HG02623 (cell line): ENCODE measurements at regions not wholly inside any gene's neighbourhood (a gene's known extent, or its start where the extent isn't known, plus 50 kb on each side); places are given as distances from the start of the nearest gene placed in this dataset.

Experiments
- ATAC-seq: cut with Tn5 transposase; IDR thresholded peaks from one replicate; pipeline ENCODE4 v1.9.1; 2021; ENCODE audit warnings: moderate library complexity; ENCODE audit not compliant: unreplicated experiment

DNA sequence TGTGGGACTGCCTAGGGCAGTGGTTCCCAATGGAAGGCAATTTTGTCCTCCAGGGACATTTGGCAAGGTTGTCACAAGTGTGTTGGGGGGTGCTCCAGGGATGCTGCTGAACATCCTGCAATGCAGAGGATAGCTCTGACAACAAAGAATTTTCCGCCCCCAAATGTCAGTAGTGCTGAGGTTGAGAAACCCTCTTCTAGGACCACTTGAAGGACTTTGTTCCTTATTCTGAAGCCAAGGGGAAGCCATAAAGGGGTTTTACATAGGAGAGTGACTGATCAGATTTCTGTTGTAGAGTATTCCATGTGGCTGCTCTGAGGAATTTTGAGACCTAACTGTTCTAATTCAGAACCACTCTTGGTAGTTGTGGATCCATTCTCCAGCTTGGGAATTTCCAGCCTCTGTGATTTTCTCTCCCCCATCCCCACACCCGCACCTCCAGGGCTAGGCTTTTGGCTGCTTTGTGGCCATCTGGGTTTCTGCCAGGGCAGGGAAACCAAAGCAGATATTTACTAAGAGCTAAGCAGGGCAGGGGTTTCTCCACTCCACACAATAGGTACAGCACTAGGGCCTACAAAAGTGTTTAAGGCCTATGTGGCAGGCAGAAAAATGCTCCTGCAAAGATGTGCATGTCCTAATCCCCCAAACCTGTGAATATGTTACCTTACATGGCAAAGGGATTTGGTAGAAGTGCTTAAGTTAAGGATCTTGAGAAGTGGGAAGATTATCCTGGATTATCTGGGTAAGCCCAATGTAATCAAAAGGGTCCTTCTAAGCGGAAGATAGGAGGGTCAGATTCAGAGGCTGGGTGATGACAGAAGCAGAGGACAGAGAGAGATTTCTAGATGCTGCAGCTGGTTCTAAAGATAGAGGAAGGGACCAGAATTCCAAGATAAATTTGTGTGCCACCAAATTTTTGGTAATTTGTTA, 135.4 kb downstream of the TMEM17 start:
- ATAC-seq = no peak

DNA sequence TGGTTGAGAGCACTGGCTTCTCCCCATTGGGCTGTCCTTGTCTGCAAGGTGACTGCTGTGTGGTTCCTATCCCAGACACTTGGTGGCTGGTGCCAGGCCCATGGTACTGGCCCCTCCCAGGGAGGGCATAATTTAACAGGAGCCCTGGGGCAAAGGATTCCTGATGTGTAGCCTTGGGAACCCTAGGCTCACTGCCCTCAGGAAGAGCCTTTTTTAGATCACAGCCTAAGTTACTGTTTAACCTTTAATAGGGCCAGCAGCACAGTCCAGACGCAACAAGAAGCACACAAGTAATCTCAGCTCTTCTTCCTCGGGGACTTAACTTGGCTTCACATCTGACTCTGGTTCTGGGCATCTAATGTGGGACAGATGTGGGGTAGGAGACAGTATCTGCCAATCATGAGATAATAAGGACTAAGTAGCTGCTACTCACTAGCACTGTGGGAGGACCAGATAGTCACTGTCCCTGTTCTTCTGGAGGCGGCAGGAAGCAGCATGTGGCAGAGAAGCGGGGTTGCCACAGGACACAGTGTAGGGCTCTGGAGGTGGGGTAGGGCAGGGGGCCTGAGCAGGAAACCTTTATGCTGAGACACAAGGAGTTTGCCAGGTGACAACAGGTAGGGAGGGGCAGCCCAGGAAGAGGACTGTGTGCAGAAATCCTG, 136.3 kb downstream of the TMEM17 start:
- ATAC-seq = no peak

DNA sequence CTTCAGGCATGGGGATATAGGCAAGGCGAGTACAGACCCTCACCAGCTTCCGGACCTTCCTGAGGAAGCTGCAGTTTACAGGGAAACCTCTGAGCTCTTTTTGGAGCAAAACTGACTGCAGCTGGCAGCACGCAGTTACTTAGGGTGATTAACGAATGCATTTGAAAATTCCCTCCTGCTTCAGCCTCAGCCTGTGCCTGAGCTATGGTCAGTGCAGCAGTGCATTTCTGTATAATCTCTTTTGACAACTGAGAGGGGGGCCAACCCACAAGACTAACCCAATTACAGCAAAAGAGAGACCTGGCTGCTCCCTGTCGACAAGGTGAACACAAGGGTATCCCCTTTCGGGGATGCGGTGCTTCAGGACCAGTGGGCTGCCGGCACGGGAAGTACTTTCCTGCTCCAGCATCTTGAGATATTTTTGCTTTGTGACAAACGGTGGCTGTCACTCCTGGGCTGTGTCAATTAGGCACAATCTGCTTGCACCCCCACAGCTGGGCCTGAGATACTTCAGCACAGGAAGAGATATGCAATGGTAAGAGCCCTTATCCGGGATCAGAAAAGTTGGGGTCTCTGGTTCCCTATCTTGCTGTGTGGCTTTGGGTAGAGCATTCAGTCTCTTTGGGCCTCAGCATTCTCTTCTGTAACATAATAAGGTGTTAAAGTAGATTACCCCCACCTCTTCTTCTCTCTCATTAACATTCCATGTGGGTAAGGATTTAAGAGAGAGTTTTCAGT, 141.0 kb downstream of the TMEM17 start:
- no peak for ATAC-seq

DNA sequence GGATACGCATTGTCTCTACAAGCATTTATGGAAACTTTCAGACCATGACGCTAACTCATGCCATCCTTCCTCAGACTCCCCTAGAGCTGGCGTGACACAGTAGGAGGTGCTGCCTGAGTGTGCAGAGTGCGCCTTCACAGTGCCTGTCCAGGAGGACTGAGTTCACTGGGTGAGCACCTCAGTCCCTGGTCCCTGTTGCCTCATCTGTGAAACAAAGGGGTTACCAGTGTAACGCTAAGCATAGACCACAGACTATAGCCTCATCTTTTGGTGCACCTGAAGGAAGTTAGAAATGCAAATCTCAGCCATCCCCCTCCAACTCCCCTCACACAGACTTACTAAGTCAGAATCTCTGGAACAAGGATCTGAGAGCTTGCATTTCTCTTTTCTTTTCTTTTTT, 142.8 kb downstream of the TMEM17 start:
- peak; percentile 75 for ATAC-seq

DNA sequence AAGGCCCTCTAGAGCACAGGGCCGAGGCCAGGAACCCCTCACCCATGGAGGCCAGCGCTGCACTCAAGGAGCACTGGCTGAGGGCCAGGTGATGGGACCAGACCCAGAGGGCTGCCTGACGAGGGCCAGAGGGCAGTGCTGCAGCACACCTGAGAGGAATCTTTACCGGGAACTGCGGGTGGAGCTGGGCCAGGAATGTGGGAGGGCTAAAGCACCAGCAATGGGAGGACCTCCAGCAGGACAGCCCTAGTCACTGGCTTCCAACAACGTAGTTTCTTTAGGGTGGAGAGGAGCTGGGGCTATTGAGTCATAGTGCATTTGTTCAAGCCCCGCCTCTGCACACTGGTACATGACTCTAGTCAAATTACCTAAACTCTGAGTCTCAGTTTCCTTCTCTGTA, 143.4 kb downstream of the TMEM17 start:
- no peak for ATAC-seq

DNA sequence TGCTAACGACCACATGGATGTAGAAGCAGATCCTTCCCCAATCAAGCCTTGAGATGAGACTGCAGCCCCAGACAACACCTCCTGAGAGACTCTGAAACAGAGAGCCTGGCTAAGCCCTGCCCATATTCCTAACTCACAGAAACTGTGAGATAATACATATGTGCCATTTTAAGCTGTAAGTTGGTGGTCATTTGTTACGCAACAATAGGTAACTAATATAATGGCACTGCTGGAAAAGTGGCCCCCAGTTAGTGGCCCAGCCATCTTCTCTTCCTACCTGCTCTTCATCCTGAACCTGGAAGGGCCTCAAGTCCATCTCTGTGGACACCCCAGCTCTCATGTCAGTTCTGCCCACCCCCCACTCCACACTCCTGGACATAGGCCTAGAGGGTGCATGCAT, 144.0 kb downstream of the TMEM17 start:
- no peak for ATAC-seq

DNA sequence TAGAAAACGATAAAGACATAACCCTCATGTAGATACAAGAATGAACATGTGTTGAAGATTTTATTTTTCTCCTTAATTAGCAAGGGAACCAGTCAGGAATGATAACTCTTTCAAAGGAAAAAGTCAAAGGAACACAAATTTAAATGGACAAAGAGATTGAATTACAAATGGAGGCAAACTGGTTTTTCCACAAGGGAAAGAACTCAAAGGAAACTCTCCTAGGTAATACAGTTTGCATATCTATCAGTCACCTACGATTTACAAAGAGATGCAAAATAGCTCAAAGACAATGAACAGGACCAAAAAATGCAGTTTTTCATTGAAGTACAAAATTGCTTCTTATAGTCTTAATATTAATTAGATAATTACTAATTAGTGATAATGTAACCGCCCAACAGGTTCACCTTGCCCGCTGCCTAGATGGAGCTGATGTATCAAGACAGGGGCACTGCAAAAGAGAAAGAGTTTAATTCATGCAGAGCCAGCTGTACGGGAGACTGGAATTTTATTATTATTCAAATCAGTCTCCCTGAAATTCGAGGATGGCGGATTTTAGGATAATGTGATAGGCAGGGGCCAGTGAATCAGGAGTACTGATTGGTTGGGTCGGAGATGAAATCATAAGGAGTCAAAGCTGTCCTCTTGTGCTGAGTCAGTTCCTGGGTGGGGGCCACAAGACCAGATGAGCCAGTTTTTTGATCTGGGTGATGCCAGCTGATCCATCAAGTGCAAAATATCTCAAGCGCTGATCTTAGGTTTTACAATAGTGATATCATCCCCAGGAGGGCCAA, 151.0 kb downstream of the TMEM17 start:
- ATAC-seq = no peak

DNA sequence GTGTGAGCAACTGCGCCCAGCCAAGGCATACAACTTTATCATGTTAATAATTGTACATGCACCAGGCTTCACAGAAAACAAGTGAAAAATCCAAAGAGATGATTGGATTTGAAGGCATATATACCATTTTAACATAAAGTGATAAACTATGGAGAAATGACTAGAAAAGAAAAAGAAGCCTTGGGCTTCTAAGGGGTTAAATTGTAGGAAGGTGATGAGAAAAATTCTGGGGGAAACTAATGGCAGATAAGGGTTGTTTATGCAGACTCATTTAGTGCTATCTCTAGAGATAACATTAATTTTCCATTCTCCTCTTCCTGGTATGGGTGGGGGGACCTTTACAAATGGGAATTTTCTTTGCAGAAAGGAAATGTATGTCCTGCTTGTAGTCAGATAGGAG, 154.0 kb downstream of the TMEM17 start:
- no peak for ATAC-seq

DNA sequence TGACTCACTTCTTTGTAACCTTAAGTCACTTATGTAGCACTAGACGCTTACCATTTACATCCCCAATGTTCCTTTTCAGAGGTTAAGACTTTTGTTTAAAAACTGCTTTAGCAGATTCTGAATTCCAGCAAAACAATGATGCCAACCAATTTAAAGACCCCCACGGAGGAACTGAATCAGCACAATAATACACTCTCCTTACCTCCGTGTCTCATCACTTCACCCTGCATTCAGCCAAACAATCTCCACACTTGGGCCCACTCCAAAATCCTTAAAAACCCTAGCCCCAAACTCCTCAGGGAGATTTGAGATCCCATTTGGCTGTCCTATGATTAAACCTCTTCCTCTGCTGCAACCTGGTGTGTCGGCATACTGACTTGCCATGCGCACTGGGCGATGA, 153.9 kb downstream of the B3GNT2 start:
- no peak for ATAC-seq

DNA sequence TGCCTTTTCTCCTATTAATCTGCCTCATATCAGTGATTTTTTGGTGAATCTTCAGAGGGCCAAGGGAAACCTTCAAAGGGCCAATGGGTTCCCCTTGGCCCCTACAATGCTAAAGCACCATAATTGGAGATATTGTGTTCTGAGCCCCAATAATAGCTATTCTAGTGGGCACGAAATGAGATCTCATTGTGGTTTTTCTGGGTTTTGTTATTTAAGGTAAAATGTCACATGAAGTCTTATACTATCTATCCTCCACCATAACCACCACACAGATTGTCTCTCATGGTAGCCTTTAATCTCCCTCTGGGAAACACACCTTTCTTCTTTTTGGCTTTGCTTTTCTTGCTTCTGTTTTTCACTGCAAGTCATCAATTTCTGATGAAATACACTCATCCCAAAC, 152.8 kb downstream of the B3GNT2 start:
- no peak for ATAC-seq

DNA sequence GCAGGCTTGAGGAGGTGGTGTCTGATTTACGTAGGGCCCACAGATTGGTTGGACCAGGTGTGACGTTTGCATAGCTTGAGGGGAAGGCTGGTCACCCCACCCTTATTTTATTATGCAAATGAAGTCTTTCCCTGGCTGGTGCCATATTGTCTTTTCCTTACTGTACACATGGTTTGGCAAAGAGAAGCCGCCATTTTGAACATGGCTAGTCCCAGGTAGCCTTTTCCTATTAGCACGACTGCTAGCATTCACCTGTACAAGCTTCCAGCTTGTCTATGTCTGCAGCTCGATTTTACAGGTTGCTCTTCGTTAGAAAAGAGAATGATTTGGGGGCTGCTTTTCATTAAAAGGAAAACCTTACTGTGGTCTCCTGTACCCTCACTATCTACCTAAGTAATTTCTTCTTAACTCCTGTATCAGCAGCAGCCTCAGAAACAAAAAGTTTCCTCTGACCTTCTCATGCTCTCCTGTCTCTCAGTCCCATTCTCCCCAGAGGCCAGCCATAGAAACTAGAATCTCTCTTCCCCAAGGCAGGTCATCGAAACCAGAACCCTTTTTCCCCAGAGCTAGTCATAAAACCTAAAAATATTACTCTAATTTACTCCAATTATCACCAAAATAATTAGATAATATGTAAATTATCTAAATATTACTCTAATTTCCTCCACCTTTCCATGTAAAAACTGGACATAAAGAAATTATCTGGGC, 151.8 kb downstream of the B3GNT2 start:
- no peak for ATAC-seq

DNA sequence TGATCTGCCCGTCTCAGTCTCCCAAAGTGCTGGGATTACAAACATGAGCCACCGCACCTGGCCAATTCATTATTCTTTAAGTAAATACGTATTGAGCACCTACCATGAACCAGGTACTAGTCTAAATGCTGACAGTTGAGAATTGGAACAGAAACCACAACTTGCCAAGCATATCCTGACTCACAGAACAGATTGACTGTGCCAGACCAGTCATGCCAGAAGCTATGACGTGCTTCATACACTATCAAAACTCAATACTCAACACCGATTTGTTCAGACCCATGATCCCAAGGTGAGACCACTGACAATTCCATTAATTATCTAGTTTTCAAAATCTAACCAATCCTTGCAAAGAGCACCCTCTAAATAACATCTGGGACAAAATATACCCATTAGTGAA, 148.6 kb downstream of the B3GNT2 start:
- peak; percentile 68 for ATAC-seq

DNA sequence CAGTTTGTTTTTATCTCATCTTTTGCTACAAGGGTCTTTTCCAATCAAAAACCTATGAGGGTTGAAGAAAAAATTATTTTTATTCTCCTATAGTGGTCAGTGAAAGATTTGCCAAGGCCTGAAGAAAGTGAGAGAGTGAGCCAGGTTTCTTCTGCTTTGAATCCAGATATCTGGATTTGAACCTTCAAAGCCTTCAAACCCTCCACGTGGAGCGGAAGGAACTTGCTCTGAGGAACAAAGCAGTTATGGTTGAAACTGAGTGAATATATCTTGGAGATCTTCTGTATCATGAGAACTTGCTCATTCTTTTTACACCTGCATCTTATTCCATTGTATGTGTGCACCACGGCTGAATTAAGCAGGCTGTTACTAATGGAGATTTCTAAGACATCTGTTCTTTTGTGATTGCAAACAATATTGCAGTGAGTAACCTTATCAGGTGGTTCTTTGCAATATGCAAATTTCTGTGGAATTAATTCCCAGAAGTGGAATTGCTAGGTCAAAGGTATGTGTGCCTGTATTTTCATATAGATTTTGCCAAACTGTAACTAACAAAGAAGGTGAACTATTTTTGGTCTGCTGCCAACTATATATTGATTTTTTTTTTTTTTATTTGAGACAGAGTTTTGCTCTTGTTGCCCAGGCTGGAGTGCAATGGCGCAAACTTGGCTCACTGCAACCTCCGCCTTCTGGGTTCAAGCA, 147.9 kb downstream of the B3GNT2 start:
- ATAC-seq = no peak

DNA sequence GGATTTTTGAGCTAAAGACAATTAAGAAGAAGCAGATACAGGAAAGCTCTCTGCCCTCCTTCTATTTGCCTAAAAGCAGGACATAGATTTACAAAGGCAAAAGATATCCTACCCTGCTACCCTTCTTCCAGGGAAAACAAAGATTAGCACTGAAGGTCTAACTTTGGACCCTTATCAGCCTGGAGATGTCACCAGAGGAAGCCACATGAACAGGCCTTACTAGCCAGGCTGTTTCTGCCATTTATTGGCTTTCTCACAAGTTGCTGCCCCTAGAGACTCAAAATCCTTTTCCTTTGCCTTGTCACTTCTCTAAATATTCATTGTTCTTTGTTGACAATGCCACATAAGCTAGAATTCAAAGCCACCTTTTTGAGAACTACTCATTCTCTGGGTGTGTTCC, 147.3 kb downstream of the B3GNT2 start:
- ATAC-seq = no peak

DNA sequence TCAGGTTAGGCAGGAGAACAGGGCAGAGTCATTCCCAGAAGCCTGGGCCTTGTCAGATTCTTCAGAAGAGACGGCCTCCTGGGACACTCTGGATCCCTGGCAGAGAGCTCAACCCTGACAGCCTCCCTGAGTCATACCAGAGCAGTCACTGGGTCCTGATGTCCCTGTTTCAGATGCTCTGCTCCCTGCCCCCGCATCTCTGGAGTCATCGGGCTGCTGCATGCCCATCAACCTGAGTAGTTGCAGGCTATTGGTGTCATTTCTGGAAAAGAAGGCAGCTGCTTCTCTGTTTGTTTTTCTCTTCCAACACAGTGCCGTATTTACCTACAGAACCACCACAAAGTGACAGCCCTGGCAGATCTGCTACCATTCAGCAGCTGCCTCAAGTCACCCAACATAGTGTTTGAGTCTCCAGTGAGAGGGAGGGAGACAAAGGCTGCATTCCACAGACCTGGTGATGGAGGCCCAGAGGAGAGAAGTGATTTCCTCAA, 145.1 kb downstream of the B3GNT2 start:
- peak; percentile 52 for ATAC-seq

DNA sequence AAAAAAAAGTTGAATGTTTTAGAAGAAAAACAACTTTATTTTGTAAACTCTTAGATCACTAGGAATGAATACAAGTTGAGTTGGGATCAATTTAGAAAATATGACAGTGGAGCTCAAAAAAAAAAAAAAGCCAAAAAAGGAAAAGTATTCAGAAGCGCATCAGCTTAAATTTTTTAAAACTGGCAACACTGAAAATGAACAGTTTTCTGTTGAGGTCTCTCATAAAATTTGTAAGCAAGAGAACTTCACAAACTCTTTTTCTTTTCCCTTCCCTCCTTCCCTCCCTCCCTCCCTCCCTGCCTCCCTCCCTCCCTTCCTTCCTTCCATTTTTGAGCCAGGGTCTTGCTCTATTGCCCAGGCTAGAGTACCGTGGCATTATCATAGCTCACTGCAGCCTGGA, 143.9 kb downstream of the B3GNT2 start:
- no peak for ATAC-seq

DNA sequence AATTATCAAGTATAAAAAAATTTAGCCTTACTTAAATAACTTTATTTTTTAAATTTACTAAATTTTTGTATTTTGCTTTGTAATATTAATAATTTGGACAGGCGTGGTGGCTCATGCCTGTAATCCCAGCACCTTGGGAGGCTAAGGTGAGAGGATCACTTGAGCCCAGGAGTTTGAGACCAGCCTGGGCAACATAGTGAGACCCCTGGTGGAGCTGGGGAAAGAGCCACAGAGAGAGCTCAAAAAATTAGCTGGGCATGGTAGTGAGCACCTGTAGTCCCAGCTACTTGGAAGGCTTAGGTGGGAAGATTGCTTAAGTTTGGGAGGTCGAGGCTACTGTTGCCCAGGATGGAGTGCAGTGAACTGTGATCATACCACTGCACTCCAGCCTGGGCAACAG, 143.5 kb downstream of the B3GNT2 start:
- no peak for ATAC-seq

DNA sequence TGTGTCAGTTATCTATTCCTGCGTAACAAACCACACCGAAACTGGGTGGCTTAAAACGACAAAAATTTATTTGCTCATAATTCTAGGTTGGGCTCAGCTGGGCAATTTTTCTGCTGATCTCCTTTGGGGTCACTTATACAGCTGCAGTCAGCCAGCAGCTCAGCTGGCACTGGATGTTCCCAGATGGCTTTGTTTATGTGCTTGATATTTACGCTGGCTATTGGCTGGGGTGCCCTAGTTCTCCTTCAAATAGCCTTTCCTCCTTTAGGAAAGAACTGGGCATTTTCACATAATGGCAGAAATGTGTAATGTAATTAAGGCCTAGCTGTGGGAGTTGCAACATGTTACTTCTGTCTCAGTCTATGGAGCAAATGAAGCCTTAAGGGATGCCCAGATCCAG, 142.2 kb downstream of the B3GNT2 start:
- ATAC-seq = no peak

DNA sequence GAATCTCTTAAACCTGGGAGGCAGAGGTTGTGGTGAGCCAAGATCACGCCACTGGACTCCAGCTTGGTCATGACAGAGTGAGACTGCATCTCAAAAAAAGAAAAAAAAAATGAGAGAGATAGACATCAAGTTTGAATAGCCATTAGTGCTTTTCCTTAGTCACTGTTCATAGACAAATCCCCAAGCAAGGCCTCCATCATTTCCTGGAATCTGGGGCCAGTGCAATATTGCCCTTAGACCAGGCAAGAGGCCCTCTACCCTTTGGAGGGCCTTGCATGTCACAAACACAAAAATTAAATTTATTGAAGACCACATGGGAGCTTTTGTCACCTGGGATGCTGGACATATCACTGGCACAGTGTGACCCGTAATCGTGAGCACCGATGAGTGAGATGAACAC, 141.5 kb downstream of the B3GNT2 start:
- ATAC-seq = no peak

DNA sequence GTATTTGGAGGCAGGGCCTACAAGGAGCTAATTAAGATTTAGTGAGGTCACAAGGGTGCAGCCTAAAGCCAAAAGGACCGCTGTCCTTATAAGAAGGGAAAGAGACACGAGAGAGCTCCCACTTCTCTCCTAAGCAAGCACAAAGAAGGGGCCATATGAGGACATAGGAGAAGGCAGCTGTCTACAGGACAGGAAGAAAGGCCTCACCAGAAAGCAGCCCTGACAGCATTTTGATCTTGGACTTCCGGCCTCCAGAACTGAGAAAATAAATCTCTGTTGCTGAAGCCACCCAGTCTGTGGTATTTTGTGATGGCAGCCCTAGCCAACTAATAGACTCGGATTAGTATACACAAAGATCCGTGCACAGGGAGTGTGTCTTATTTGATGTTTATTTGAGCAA, 139.7 kb downstream of the B3GNT2 start:
- ATAC-seq = no peak
